Thyroid gland (tissue), 4 donors: ENCODE measurements at regions not wholly inside any gene's neighbourhood (a gene's known extent, or its start where the extent isn't known, plus 50 kb on each side); places are given as distances from the start of the nearest gene placed in this dataset.

Source experiments
- POLR2A ChIP-seq, 2 donors: fragments of 450-650 bp; IDR thresholded peaks; one replicate each; pipeline ENCODE4 v1.6.1; 2017; ENCODE audit warnings: antibody characterized with exemption in 2 of 2, mild to moderate bottlenecking in 2 of 2, moderate library complexity in 1 of 2
- TF ChIP-seq, protein P1 (sequence below), 6 experiments: fragments of 200-600 bp in 3 of 6; fragments of 450-650 bp in 3 of 6; sonication (generic) in 3 of 6; IDR thresholded peaks; one replicate each; pipeline ENCODE4 v1.5.1; 2016 to 2019; ENCODE audit warnings: antibody characterized with exemption in 6 of 6, mild to moderate bottlenecking in 2 of 6, inconsistent platforms in 1 of 6, moderate library complexity in 1 of 6

DNA sequence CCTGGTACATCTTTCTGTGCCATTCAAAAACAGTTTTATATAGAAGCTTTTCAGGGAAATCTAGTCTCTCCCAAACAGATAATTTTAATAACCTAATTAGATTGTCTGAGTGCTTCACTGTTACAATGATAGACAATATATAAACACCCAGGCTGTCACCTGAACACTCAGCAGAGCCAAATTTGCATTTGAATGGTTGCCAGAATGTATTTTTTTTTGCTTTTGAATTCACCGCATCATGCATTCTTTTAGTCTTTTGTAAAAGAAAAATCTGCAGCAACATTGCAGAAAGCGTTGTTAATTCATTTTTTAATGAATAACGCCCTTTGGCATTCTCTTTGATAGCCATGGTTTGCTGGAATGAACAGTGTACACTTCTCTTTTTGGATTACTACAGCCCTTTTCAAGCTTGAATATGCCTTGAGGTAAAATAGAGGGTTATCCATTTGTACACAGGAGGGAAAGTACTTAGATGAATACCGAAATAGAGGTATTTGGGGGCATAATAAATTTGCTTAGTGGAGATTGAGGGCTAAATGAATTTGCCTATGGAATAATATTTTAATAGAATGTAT is 175.0 kb upstream of the EPHA5 start:
- TF ChIP-seq, protein P1, sequence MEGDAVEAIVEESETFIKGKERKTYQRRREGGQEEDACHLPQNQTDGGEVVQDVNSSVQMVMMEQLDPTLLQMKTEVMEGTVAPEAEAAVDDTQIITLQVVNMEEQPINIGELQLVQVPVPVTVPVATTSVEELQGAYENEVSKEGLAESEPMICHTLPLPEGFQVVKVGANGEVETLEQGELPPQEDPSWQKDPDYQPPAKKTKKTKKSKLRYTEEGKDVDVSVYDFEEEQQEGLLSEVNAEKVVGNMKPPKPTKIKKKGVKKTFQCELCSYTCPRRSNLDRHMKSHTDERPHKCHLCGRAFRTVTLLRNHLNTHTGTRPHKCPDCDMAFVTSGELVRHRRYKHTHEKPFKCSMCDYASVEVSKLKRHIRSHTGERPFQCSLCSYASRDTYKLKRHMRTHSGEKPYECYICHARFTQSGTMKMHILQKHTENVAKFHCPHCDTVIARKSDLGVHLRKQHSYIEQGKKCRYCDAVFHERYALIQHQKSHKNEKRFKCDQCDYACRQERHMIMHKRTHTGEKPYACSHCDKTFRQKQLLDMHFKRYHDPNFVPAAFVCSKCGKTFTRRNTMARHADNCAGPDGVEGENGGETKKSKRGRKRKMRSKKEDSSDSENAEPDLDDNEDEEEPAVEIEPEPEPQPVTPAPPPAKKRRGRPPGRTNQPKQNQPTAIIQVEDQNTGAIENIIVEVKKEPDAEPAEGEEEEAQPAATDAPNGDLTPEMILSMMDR (IDR thresholded peaks at IDR 0.05), result no peak
- no peak for TF ChIP-seq POLR2A (IDR thresholded peaks at IDR 0.05)
